Head of caudate nucleus (tissue), 42 donors: ENCODE measurements at regions not wholly inside any gene's neighbourhood (a gene's known extent, or its start where the extent isn't known, plus 50 kb on each side); places are given as distances from the start of the nearest gene placed in this dataset.

Experiments
- DNase-seq, 42 donors: peaks; one replicate each; pipeline versions ENCODE4 v3.0.0 to v3.0.0-alpha.2; 2020 to 2021; ENCODE audit warnings: mixed read lengths in 7 of 42
- intact Hi-C: fragments of 100-400 bp; cut with DNase I; formaldehyde crosslinking; loops from one replicate; pipeline ENCODE4 v1.15.0; 2022

DNA sequence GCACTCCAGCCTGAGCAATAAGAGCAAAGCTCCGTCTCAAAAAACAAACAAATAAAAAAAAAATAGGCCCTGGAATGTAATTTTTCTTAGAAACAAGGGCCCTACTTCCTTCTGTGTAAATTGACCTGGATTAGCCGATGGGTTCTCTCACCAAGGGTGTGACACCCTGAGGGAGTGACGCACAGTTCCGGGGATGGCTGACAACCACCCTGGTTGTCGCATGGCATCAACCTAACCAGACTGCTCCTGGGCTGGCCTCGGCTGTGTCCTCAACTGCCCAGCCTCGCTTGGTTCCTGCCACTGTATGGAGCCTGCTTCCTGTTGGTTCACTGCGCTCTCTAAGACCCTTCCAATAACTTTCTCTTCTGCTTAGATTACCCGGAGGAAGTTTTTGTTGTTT, 51.2 kb upstream of the SPATA31D4 start:
- DNase-seq, result no peak

More for the DNA sequence above, 51.2 kb upstream of the SPATA31D4 start:
- intact Hi-C loops, result no loop called here
